SK-N-SH treated with all-trans-retinoic acid at 6 μM for 48 hours (cell line): ENCODE measurements at regions not wholly inside any gene's neighbourhood (a gene's known extent, or its start where the extent isn't known, plus 50 kb on each side); places are given as distances from the start of the nearest gene placed in this dataset.

Source experiments
- ATAC-seq: fragments of 200-7000 bp; cut with Tn5 transposase; 3 replicates; pipeline ENCODE4 v1.9.1; 2020; ENCODE audit warnings: mild to moderate bottlenecking, moderate library complexity
- BACH2 ChIP-seq: fragments of 250-450 bp; sonication (Bioruptor Pico); IDR thresholded peaks from 2 replicates; pipeline ENCODE4 v1.9.0; 2021; ENCODE audit warnings: mild to moderate bottlenecking, borderline replicate concordance
- CSDC2 ChIP-seq: fragments of 250-450 bp; sonication (Bioruptor Pico); IDR thresholded peaks from 2 replicates; pipeline ENCODE4 v1.5.0; 2020; ENCODE audit warnings: mild to moderate bottlenecking, moderate library complexity
- ISL1 ChIP-seq: fragments of 250-450 bp; sonication (Bioruptor Pico); IDR thresholded peaks from 2 replicates; pipeline ENCODE4 v2.1.2; 2022; ENCODE audit warnings: mild to moderate bottlenecking, moderate library complexity
- OSR1 ChIP-seq: fragments of 250-450 bp; sonication (Bioruptor Pico); IDR thresholded peaks from 2 replicates; pipeline ENCODE4 v1.8.0; 2022; ENCODE audit warnings: moderate library complexity, mild to moderate bottlenecking, inconsistent platforms
- PPARA ChIP-seq: fragments of 250-450 bp; sonication (Bioruptor Pico); IDR thresholded peaks from 2 replicates; pipeline ENCODE4 v1.5.0; 2020; ENCODE audit warnings: mild to moderate bottlenecking, borderline replicate concordance
- RARB ChIP-seq: fragments of 250-450 bp; sonication (Bioruptor Pico); IDR thresholded peaks from 2 replicates; pipeline ENCODE4 v1.8.0; 2021; ENCODE audit warnings: mild to moderate bottlenecking, moderate library complexity
- SNAI2 ChIP-seq: fragments of 250-450 bp; sonication (Bioruptor Pico); IDR thresholded peaks from 2 replicates; pipeline ENCODE4 v1.5.0; 2020; ENCODE audit warnings: mild to moderate bottlenecking, moderate library complexity
- TCF4 ChIP-seq: fragments of 250-450 bp; sonication (Bioruptor Pico); IDR thresholded peaks from 2 replicates; pipeline ENCODE4 v1.8.0; 2021; ENCODE audit warnings: mild to moderate bottlenecking, moderate library complexity, borderline replicate concordance
- TOX ChIP-seq: fragments of 250-450 bp; sonication (Bioruptor Pico); IDR thresholded peaks from 2 replicates; pipeline ENCODE4 v1.8.0; 2021; ENCODE audit warnings: mild to moderate bottlenecking, moderate library complexity, borderline replicate concordance
- ZC3H10 ChIP-seq: fragments of 250-450 bp; sonication (Bioruptor Pico); IDR thresholded peaks from 2 replicates; pipeline ENCODE4 v1.5.1; 2021; ENCODE audit warnings: mild to moderate bottlenecking, moderate library complexity
- ZFP3 ChIP-seq: fragments of 250-450 bp; sonication (Bioruptor Pico); IDR thresholded peaks from 2 replicates; pipeline ENCODE4 v1.5.0; 2020; ENCODE audit warnings: mild to moderate bottlenecking, moderate library complexity
- ZFP30 ChIP-seq: fragments of 450-650 bp; formaldehyde crosslinking; IDR thresholded peaks from 2 replicates; pipeline ENCODE4 v1.5.0; 2022; ENCODE audit warnings: mild to moderate bottlenecking, moderate library complexity
- ZNF565 ChIP-seq: fragments of 450-650 bp; formaldehyde crosslinking; conservative IDR thresholded peaks from 2 replicates; pipeline ENCODE4 v1.5.0; 2020; ENCODE audit warnings: low read depth, mild to moderate bottlenecking, moderate library complexity
- ZNF70 ChIP-seq: fragments of 450-650 bp; formaldehyde crosslinking; IDR thresholded peaks from 2 replicates; pipeline ENCODE4 v1.5.0; 2020; ENCODE audit warnings: mild to moderate bottlenecking, moderate library complexity
- ZNF8 ChIP-seq: fragments of 450-650 bp; formaldehyde crosslinking; IDR thresholded peaks from 2 replicates; pipeline ENCODE4 v1.5.0; 2020; ENCODE audit warnings: mild to moderate bottlenecking, moderate library complexity
- TF ChIP-seq, protein P1 (sequence below): fragments of 250-450 bp; sonication (Bioruptor Pico); IDR thresholded peaks from 2 replicates; pipeline ENCODE4 v1.5.0; 2020; ENCODE audit warnings: mild to moderate bottlenecking, moderate library complexity
- TF ChIP-seq, protein P2 (sequence below): fragments of 250-450 bp; sonication (Bioruptor Pico); IDR thresholded peaks from 2 replicates; pipeline ENCODE4 v1.5.1; 2020; ENCODE audit warnings: low read depth, mild to moderate bottlenecking, moderate library complexity
- TF ChIP-seq, protein P3 (sequence below): fragments of 250-450 bp; sonication (Bioruptor Pico); IDR thresholded peaks from 2 replicates; pipeline ENCODE4 v1.5.1; 2021; ENCODE audit warnings: mild to moderate bottlenecking, moderate library complexity
- TF ChIP-seq, protein P4 (sequence below): fragments of 250-450 bp; sonication (Bioruptor Pico); IDR thresholded peaks from 2 replicates; pipeline ENCODE4 v1.8.0; 2020; ENCODE audit warnings: mild to moderate bottlenecking, moderate library complexity, borderline replicate concordance

DNA sequence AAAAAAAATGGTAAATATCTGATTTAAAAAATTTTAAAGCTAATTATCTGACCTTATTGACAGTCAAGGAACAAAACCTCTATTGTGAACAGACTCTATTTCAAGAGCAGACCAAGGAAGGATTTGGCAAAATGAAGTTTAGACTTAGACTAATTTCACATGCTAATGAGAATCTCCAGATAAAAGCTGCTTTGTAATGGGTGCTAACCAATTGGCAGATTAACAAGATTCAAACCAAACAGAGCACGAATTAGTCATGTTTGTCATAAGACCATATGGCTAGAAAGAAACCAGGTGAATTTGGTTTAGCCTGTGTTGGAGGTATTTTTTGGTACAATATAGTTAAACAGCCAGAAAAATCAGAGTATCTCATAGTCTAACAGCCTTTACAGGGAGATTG lies 429.1 kb upstream of the NFE2L3 start (continued):
- TF ChIP-seq, protein P1, sequence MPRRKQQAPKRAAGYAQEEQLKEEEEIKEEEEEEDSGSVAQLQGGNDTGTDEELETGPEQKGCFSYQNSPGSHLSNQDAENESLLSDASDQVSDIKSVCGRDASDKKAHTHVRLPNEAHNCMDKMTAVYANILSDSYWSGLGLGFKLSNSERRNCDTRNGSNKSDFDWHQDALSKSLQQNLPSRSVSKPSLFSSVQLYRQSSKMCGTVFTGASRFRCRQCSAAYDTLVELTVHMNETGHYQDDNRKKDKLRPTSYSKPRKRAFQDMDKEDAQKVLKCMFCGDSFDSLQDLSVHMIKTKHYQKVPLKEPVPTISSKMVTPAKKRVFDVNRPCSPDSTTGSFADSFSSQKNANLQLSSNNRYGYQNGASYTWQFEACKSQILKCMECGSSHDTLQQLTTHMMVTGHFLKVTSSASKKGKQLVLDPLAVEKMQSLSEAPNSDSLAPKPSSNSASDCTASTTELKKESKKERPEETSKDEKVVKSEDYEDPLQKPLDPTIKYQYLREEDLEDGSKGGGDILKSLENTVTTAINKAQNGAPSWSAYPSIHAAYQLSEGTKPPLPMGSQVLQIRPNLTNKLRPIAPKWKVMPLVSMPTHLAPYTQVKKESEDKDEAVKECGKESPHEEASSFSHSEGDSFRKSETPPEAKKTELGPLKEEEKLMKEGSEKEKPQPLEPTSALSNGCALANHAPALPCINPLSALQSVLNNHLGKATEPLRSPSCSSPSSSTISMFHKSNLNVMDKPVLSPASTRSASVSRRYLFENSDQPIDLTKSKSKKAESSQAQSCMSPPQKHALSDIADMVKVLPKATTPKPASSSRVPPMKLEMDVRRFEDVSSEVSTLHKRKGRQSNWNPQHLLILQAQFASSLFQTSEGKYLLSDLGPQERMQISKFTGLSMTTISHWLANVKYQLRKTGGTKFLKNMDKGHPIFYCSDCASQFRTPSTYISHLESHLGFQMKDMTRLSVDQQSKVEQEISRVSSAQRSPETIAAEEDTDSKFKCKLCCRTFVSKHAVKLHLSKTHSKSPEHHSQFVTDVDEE (CRISPR knock-in tag) = no peak
- TF ChIP-seq ISL1 (CRISPR knock-in tag) (no peak), RARB (CRISPR knock-in tag) (no peak), ZFP3 (CRISPR knock-in tag) (no peak), BACH2 (CRISPR knock-in tag) (no peak), PPARA (CRISPR knock-in tag) (no peak), ZNF565 (CRISPR knock-in tag) (no peak), OSR1 (CRISPR knock-in tag) (no peak)
- TF ChIP-seq, all 23 proteins: peak for 0

DNA sequence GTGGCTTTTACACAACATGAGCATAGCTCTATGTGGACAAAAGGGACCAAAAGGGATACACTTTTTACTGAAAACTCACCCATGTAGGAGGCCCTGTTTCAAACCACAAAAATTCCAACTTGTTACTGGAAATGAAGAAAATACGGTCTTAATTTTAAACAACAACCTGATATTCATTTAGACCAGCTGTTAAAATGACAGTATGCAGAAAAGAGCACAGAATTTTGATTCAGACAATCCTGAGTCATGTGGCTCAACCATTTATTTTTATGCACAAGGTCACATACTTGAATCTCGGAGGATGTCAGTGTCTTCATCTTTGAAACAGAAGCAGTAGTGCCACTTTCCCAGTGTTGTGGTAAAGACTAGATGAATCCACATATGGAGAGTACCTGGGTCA lies 426.5 kb upstream of the NFE2L3 start:
- TF ChIP-seq OSR1 (CRISPR knock-in tag) (no peak), ZNF565 (CRISPR knock-in tag) (no peak), ZC3H10 (CRISPR knock-in tag) (no peak)
- no peak for ATAC-seq

DNA sequence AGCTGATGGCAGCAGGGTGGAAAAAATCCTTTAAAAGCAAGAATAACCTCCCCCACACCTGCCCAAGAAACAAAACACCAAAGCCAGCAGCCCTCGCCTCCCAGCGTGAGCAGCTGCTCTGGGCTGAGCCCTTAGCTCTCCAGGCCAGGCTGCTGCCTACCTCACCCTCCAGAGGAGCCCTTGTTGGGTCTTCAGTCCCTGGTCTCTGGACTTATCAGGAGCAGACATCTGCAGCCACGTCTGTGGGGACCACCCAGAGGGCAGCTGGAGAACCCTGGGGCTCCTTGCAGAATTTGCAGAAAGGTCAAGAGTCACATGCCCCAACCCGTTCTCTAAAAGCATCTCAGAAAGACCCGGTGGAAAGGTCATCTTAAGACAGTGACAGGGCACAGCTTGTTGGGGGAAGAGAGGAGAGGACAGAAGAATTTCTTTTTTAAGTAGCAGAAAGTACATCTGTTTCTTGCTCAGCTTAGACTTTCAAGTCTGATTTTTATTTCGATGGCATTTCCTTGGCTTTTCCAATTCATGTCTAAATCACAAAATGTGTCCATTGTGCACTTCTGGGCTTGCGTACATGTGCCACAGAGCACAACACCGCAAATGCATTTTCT lies 425.7 kb upstream of the NFE2L3 start:
- TF ChIP-seq SNAI2 (CRISPR knock-in tag) = no peak
- TF ChIP-seq ZC3H10 (CRISPR knock-in tag) = no peak
- TF ChIP-seq ZFP3 (CRISPR knock-in tag) = no peak
- no peak for TF ChIP-seq ISL1 (CRISPR knock-in tag)
- TF ChIP-seq TOX = no peak
- TF ChIP-seq TCF4 (CRISPR knock-in tag) = no peak
- TF ChIP-seq CSDC2 = no peak
- TF ChIP-seq, all 23 proteins: peak for 0
- no peak for ATAC-seq

DNA sequence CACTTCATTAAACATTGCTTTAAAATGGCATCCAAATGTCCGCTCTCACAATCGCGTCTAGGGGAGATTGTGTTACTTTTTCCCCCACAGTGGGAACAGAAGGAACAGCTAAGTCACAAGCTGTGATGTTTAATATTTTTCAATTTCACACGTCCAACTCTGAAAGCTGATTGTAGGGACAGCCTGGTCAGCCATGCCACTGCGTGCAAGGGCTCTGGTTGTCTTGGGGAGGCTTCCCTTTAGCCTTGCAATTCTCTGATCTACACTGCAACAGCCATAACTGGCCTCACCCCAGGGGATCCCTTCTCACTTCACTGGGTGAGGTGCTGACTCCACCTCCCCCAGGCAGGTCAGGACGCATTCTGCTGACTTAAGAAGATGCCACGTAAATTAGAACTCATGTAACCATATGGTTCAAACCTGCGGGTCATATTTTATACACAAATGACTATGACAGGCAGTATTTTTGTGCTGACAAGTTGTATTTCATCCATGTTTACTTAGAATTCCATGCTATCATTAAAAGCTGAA lies 425.2 kb upstream of the NFE2L3 start:
- TF ChIP-seq BACH2 (CRISPR knock-in tag) (no peak), OSR1 (CRISPR knock-in tag) (no peak), ZC3H10 (CRISPR knock-in tag) (no peak), ZNF70 (CRISPR knock-in tag) (no peak), ZNF8 (no peak), ZFP3 (CRISPR knock-in tag) (no peak), PPARA (CRISPR knock-in tag) (no peak), ZFP30 (no peak), TCF4 (CRISPR knock-in tag) (no peak), ISL1 (CRISPR knock-in tag) (no peak), ZNF565 (CRISPR knock-in tag) (no peak)
- TF ChIP-seq, protein P2, sequence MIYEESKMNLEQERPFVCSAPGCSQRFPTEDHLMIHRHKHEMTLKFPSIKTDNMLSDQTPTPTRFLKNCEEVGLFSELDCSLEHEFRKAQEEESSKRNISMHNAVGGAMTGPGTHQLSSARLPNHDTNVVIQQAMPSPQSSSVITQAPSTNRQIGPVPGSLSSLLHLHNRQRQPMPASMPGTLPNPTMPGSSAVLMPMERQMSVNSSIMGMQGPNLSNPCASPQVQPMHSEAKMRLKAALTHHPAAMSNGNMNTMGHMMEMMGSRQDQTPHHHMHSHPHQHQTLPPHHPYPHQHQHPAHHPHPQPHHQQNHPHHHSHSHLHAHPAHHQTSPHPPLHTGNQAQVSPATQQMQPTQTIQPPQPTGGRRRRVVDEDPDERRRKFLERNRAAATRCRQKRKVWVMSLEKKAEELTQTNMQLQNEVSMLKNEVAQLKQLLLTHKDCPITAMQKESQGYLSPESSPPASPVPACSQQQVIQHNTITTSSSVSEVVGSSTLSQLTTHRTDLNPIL (CRISPR knock-in tag) = no peak
- TF ChIP-seq, protein P3, sequence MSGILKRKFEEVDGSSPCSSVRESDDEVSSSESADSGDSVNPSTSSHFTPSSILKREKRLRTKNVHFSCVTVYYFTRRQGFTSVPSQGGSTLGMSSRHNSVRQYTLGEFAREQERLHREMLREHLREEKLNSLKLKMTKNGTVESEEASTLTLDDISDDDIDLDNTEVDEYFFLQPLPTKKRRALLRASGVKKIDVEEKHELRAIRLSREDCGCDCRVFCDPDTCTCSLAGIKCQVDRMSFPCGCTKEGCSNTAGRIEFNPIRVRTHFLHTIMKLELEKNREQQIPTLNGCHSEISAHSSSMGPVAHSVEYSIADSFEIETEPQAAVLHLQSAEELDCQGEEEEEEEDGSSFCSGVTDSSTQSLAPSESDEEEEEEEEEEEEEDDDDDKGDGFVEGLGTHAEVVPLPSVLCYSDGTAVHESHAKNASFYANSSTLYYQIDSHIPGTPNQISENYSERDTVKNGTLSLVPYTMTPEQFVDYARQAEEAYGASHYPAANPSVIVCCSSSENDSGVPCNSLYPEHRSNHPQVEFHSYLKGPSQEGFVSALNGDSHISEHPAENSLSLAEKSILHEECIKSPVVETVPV (CRISPR knock-in tag) = no peak

DNA sequence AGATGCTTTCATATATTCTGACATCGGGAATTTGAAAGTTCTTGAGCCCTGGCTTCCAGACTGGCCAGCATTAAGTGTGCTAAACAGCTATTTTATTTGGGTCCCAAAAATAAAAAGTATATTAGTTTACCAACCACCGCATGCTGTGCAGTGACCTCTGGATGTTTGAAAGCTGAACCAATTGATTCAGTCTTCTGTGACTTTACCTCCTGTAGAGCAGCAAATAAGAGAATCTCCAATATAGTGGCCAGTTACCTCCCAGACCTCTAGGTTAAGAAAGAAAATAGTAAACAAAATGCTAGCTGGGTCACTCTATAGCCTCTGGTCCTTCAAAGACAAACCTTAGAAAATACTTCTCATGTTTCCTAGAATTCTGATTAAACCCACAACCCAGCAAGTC lies 424.6 kb upstream of the NFE2L3 start:
- ATAC-seq = no peak
- TF ChIP-seq, protein P4, sequence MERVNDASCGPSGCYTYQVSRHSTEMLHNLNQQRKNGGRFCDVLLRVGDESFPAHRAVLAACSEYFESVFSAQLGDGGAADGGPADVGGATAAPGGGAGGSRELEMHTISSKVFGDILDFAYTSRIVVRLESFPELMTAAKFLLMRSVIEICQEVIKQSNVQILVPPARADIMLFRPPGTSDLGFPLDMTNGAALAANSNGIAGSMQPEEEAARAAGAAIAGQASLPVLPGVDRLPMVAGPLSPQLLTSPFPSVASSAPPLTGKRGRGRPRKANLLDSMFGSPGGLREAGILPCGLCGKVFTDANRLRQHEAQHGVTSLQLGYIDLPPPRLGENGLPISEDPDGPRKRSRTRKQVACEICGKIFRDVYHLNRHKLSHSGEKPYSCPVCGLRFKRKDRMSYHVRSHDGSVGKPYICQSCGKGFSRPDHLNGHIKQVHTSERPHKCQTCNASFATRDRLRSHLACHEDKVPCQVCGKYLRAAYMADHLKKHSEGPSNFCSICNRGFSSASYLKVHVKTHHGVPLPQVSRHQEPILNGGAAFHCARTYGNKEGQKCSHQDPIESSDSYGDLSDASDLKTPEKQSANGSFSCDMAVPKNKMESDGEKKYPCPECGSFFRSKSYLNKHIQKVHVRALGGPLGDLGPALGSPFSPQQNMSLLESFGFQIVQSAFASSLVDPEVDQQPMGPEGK = no peak
- TF ChIP-seq ZNF70 (CRISPR knock-in tag) = no peak

More for the DNA sequence above, 425.2 kb upstream of the NFE2L3 start:
- ATAC-seq = no peak
